CD4-positive, alpha-beta T cell (primary cell): ENCODE measurements at regions not wholly inside any gene's neighbourhood (a gene's known extent, or its start where the extent isn't known, plus 50 kb on each side); places are given as distances from the start of the nearest gene placed in this dataset.

ENCODE experiments used
- ATAC-seq: fragments of 200-7000 bp; cut with Tn5 transposase; one replicate; pipeline ENCODE4 v1.10.0; 2022; ENCODE audit warnings: mild to moderate bottlenecking; ENCODE audit not compliant: poor library complexity
- CTCF ChIA-PET: fragments of 350-600 bp; sonication (Branson Sonifier 250); formaldehyde crosslinking; loops from one replicate; lab custom pipeline; 2021; ENCODE audit warnings: antibody characterized with exemption, inconsistent platforms; lab: Charles Lee
- POLR2A ChIA-PET: fragments of 350-600 bp; sonication (Branson Sonifier 250); formaldehyde crosslinking; loops from one replicate; lab custom pipeline; 2021; ENCODE audit warnings: antibody characterized with exemption, inconsistent platforms; lab: Charles Lee
- DNase-seq, 14 experiments: peaks; one replicate each; pipeline ENCODE4 v3.0.0-alpha.2; 2013 to 2020; ENCODE audit warnings: mixed read lengths in 2 of 14
- H3K27ac ChIP-seq, 2 donors: one replicate each; pipeline versions ENCODE4 v1.5.1 to v1.7.0; 2013; ENCODE audit warnings: low read length in 2 of 2, low read depth in 1 of 2, mild to moderate bottlenecking in 1 of 2
- H3K27me3 ChIP-seq, 2 experiments: 1 replicate in 1 of 2; 2 replicates in 1 of 2; pipeline versions ENCODE4 v1.6.1 to v1.7.0; 2013; ENCODE audit warnings: low read length in 2 of 2, control low read depth in 1 of 2, mild to moderate bottlenecking in 1 of 2, moderate library complexity in 1 of 2; ENCODE audit not compliant: insufficient read depth in 2 of 2, control insufficient read depth in 1 of 2
- H3K36me3 ChIP-seq: one replicate; pipeline ENCODE4 v1.6.1; 2013; ENCODE audit warnings: low read length, control low read depth; ENCODE audit not compliant: insufficient read depth
- H3K4me1 ChIP-seq: one replicate; pipeline ENCODE4 v1.6.1; 2013; ENCODE audit warnings: low read length, control low read depth; ENCODE audit not compliant: insufficient read depth
- H3K4me3 ChIP-seq: one replicate; pipeline ENCODE4 v1.5.1; 2013; ENCODE audit warnings: mild to moderate bottlenecking, low read length, moderate library complexity
- H3K9me3 ChIP-seq, 2 experiments: 1 replicate in 1 of 2; 2 replicates in 1 of 2; pipeline versions ENCODE4 v1.6.1 to v1.7.0; 2013; ENCODE audit warnings: low read length in 2 of 2, mild to moderate bottlenecking in 2 of 2, control low read depth in 1 of 2, moderate library complexity in 1 of 2; ENCODE audit not compliant: control insufficient read depth in 1 of 2, insufficient read depth in 1 of 2
- H3K27ac Mint-ChIP-seq: one replicate; pipeline ENCODE4 v1.8.0; 2020; ENCODE audit warnings: mixed read lengths
- H3K27me3 Mint-ChIP-seq: one replicate; pipeline ENCODE4 v1.8.0; 2021; ENCODE audit warnings: mixed read lengths
- H3K36me3 Mint-ChIP-seq: one replicate; pipeline ENCODE4 v1.8.0; 2021; ENCODE audit warnings: low read depth, mixed read lengths
- H3K4me1 Mint-ChIP-seq: one replicate; pipeline ENCODE4 v1.8.0; 2021; ENCODE audit warnings: low read depth, mixed read lengths
- H3K4me3 Mint-ChIP-seq: one replicate; pipeline ENCODE4 v1.8.0; 2020; ENCODE audit warnings: mild to moderate bottlenecking, mixed read lengths
- H3K9me3 Mint-ChIP-seq: one replicate; pipeline ENCODE4 v1.8.0; 2020; ENCODE audit warnings: mixed read lengths
- CTCF ChIP-seq: fragments of 200-600 bp; IDR thresholded peaks from one replicate; pipeline ENCODE4 v1.8.0; 2022; ENCODE audit warnings: antibody characterized with exemption, mild to moderate bottlenecking
- intact Hi-C, 2 experiments: fragments of 100-400 bp; cut with DNase I in 1 of 2; cut with micrococcal nuclease in 1 of 2; formaldehyde crosslinking; loops; one replicate each; pipeline versions ENCODE4 v1.15.1 to v1.9.0; 2023 to 2025; cut with DNase I, micrococcal nuclease

- Histone ChIP-seq H3K27me3 (peaks cover under 1 to 6% of the 10 kb centered on the region in 2 experiments), H3K36me3 (no peaks in the 10 kb centered on the region), H3K9me3 (no peaks in the 10 kb centered on the region), H3K27ac (no peak overlapping the region), H3K4me3 (no peak overlapping the region), H3K4me1 (no peaks in the 10 kb centered on the region)
- Mint-ChIP-seq H3K36me3 (no peaks in the 10 kb centered on the region), H3K9me3 (peaks cover 5% of the 10 kb centered on the region), H3K27me3 (peaks cover 29% of the 10 kb centered on the region), H3K4me1 (no peaks in the 10 kb centered on the region), H3K4me3 (no peak overlapping the region), H3K27ac (no peak overlapping the region)
- DNase-seq (no peak), ATAC-seq (no peak)
- ChIA-PET POLR2A (no interaction called here), CTCF (no interaction called here)
- intact Hi-C loops: no loop called here
- no peak for TF ChIP-seq CTCF
Measured at GRCh38 chr6:4653141-4653540, 123.1 kb upstream of the CDYL start.

GRCh38 chr6:4651831-4652467, 124.3 kb upstream of the CDYL start:
- Mint-ChIP-seq H3K27me3 (peaks cover 41% of the 10 kb centered on the region), H3K4me1 (peaks cover 8% of the 10 kb centered on the region), H3K36me3 (no peaks in the 10 kb centered on the region), H3K4me3 (no peak overlapping the region), H3K27ac (no peak overlapping the region), H3K9me3 (peaks cover 5% of the 10 kb centered on the region)
- peaks cover 6% of the 10 kb centered on the region for H3K4me1 ChIP-seq
- H3K9me3 ChIP-seq: no peaks in the 10 kb centered on the region
- CTCF ChIA-PET: no interaction called here
- TF ChIP-seq CTCF: no peak
- H3K36me3 ChIP-seq: no peaks in the 10 kb centered on the region
- no peak overlapping the region for H3K27ac ChIP-seq
- no peak for ATAC-seq
- H3K27me3 ChIP-seq: peaks cover 11 to 15% of the 10 kb centered on the region in 2 experiments
- H3K4me3 ChIP-seq: no peak overlapping the region
- intact Hi-C loops: no loop called here
- POLR2A ChIA-PET: no interaction called here
- DNase-seq: no peak

- Histone ChIP-seq H3K27me3 (peaks cover 11 to 18% of the 10 kb centered on the region in 2 experiments), H3K9me3 (no peaks in the 10 kb centered on the region), H3K27ac (no peak overlapping the region), H3K4me1 (peaks cover 6% of the 10 kb centered on the region), H3K4me3 (no peak overlapping the region), H3K36me3 (no peaks in the 10 kb centered on the region)
- H3K4me3 Mint-ChIP-seq: no peak overlapping the region
- TF ChIP-seq CTCF: no peak
- H3K27me3 Mint-ChIP-seq: peaks cover 60% of the 10 kb centered on the region
- POLR2A ChIA-PET: no interaction called here
- H3K27ac Mint-ChIP-seq: no peak overlapping the region
- H3K9me3 Mint-ChIP-seq: peaks cover 5% of the 10 kb centered on the region
- intact Hi-C loops: no loop called here
- H3K4me1 Mint-ChIP-seq: peaks cover 8% of the 10 kb centered on the region
- H3K36me3 Mint-ChIP-seq: no peaks in the 10 kb centered on the region
- CTCF ChIA-PET: no interaction called here
- no peak for DNase-seq
- ATAC-seq: no peak
Measured at GRCh38 chr6:4649728-4650127, 126.5 kb upstream of the CDYL start.
